Caco-2 (cell line): ENCODE measurements at regions not wholly inside any gene's neighbourhood (a gene's known extent, or its start where the extent isn't known, plus 50 kb on each side); places are given as distances from the start of the nearest gene placed in this dataset.

Source experiments
- BruUV-seq: library from RNA; stranded (reverse); fragments of 400-500 nt; replicated peaks from 2 replicates; lab custom pipeline; 2021; lab: Mats Ljungman, UMichigan
- CTCF ChIA-PET: fragments of 300-600 bp; sonication (Branson Sonifier 250); formaldehyde crosslinking; loops from one replicate; lab custom pipeline; 2022; ENCODE audit warnings: antibody characterized with exemption; lab: Charles Lee
- POLR2A ChIA-PET: fragments of 300-600 bp; sonication (Branson Sonifier 250); formaldehyde crosslinking; loops from one replicate; lab custom pipeline; 2022; ENCODE audit warnings: antibody characterized with exemption; lab: Charles Lee
- DNase-seq, 2 experiments: peaks; one replicate each; pipeline versions ENCODE4 v3.0.0 to v3.0.0-alpha.2; 2020 to 2022
- H3K27me3 ChIP-seq: replicated peaks from 2 replicates; pipeline ENCODE4 v1.6.0; 2011; ENCODE audit warnings: low read length; ENCODE audit not compliant: control insufficient read depth, insufficient read depth
- H3K36me3 ChIP-seq: 2 replicates; pipeline ENCODE4 v1.5.1; 2011; ENCODE audit warnings: low read length; ENCODE audit not compliant: control insufficient read depth, insufficient read depth
- H3K4me1 ChIP-seq: fragments of 250-450 bp; sonication (Bioruptor Pico); 2 replicates; pipeline ENCODE4 v1.5.1; 2020; ENCODE audit warnings: mild to moderate bottlenecking
- H3K4me3 ChIP-seq: 2 replicates; pipeline ENCODE4 v1.5.1; 2011; ENCODE audit warnings: low read depth, mild to moderate bottlenecking, control low read depth, low read length
- H3K9me3 ChIP-seq: fragments of 250-450 bp; sonication (Bioruptor Pico); 2 replicates; pipeline ENCODE4 v1.5.1; 2020; ENCODE audit warnings: mild to moderate bottlenecking, moderate library complexity
- H3K27ac Mint-ChIP-seq: one replicate; pipeline ENCODE4 v1.8.0; 2022; ENCODE audit warnings: mixed read lengths; ENCODE audit not compliant: unreplicated experiment
- H3K27me3 Mint-ChIP-seq: one replicate; pipeline ENCODE4 v1.8.0; 2022; ENCODE audit warnings: mixed read lengths; ENCODE audit not compliant: insufficient read depth, unreplicated experiment
- H3K36me3 Mint-ChIP-seq: one replicate; pipeline ENCODE4 v1.8.0; 2022; ENCODE audit warnings: mild to moderate bottlenecking, mixed read lengths; ENCODE audit not compliant: insufficient read depth, unreplicated experiment
- H3K4me1 Mint-ChIP-seq: one replicate; pipeline ENCODE4 v1.8.0; 2022; ENCODE audit warnings: low read depth, mixed read lengths; ENCODE audit not compliant: unreplicated experiment
- H3K4me3 Mint-ChIP-seq: one replicate; pipeline ENCODE4 v1.8.0; 2022; ENCODE audit warnings: mild to moderate bottlenecking, moderate library complexity, mixed read lengths; ENCODE audit not compliant: unreplicated experiment
- H3K9me3 Mint-ChIP-seq: one replicate; pipeline ENCODE4 v1.8.0; 2022; ENCODE audit warnings: mixed read lengths; ENCODE audit not compliant: unreplicated experiment
- CTCF ChIP-seq, 2 experiments: fragments of 200-600 bp in 1 of 2; IDR thresholded peaks; 1 replicate in 1 of 2; 2 replicates in 1 of 2; pipeline versions ENCODE4 v1.5.1 to v1.8.0; 2011 to 2022; ENCODE audit warnings: antibody characterized with exemption in 1 of 2, control low read depth in 1 of 2, inconsistent platforms in 1 of 2, low read depth in 1 of 2, low read length in 1 of 2, mild to moderate bottlenecking in 1 of 2, moderate library complexity in 1 of 2; ENCODE audit not compliant: insufficient read depth in 1 of 2, severe bottlenecking in 1 of 2, unreplicated experiment in 1 of 2
- intact Hi-C: fragments of 100-400 bp; cut with micrococcal nuclease; formaldehyde crosslinking; loops from one replicate; pipeline ENCODE4 v1.10.0; 2022; ENCODE audit not compliant: unreplicated experiment

DNA sequence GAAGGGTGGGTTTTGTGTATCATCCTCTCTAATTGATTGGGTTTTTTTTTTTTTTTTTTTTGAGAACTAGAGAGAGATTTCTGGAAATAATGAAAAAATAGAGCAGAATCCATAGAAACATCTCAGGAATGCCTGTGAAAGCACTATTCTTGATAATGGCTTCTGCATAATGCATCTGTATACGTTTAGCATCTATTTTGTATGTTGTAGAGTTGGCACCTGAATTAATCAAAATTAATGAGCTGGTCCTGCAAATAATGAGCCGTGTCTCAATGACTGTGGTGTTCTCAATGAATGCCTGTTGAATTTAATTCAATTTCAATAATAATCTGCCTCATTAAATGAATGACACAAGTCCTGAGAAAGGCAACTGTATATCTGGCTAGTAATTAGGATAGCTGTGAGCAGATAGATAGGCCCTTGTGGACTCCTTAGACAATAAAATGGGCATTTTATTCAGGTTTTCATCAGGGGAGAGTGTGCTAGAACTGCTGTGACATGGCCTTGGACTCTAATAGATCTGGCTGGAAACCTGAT is 70.5 kb upstream of the WDR72 start:
- H3K36me3 Mint-ChIP-seq: peaks cover 24% of the 10 kb centered on the region
- H3K9me3 ChIP-seq: peaks cover 4% of the 10 kb centered on the region; the same call in 1 of the 2 replicates
- H3K4me1 Mint-ChIP-seq: peaks cover 55% of the 10 kb centered on the region
- no peaks in the 10 kb centered on the region for H3K27me3 ChIP-seq
- intact Hi-C loops: loop anchor here (1.0 to 5.0 kb wide), 2 partner anchors 377 to 1532 kb away; no protein-coding TSS in a partner anchor
- peaks cover 54% of the 10 kb centered on the region for H3K4me1 ChIP-seq
- H3K36me3 ChIP-seq: no peaks in the 10 kb centered on the region
- no peak overlapping the region for H3K4me3 ChIP-seq
- H3K27ac Mint-ChIP-seq: peak overlapping the region; percentile 91
- peak overlapping the region; percentile 60 for H3K4me3 Mint-ChIP-seq
- no peak for DNase-seq
- TF ChIP-seq CTCF (IDR thresholded peaks at IDR 0.05; ENCODE audit: insufficient read depth in 1 of 2, low read depth in 1 of 2, low read length in 1 of 2, severe bottlenecking in 1 of 2, unreplicated experiment in 1 of 2): no peak
- POLR2A ChIA-PET: interaction anchor here (3.4 kb wide), 1 partner anchor 14 kb away, joined by 39 read pairs; no protein-coding TSS in a partner anchor
- peaks cover 21% of the 10 kb centered on the region for H3K9me3 Mint-ChIP-seq
- BruUV-seq: no TSS peak
- CTCF ChIA-PET: no interaction called here
- no peaks in the 10 kb centered on the region for H3K27me3 Mint-ChIP-seq

DNA sequence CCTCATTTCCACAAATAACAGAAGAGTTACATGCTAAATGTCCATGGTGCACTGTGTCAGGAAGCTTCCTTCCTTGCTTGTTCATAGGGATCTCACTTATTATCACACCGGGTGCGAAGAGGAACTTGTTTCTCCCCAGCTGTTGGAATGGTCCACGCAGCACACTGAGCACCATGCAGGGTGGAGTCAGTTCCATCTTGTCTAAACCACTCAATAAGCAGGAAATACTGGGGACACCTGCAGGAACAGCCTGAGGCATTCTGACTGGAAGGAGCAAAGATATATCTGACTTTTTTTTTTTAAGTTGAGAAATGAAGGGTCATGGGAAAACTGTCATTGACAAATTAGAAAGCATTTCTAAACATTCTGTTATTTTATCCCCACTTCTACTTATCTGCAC is 70.0 kb upstream of the WDR72 start:
- no peak overlapping the region for H3K4me3 ChIP-seq
- H3K9me3 ChIP-seq: peaks cover 4% of the 10 kb centered on the region; the same call in 1 of the 2 replicates
- H3K27me3 ChIP-seq: no peaks in the 10 kb centered on the region
- intact Hi-C loops: no loop called here
- no peaks in the 10 kb centered on the region for H3K36me3 ChIP-seq
- Mint-ChIP-seq H3K27me3 (no peaks in the 10 kb centered on the region), H3K36me3 (peaks cover 24% of the 10 kb centered on the region), H3K4me1 (peaks cover 49% of the 10 kb centered on the region), H3K4me3 (peak overlapping the region; percentile 20), H3K27ac (peak overlapping the region; percentile 91), H3K9me3 (peaks cover 21% of the 10 kb centered on the region)
- H3K4me1 ChIP-seq: peaks cover 48% of the 10 kb centered on the region
- no TSS peak for BruUV-seq
- POLR2A ChIA-PET: no interaction called here
- no peak for TF ChIP-seq CTCF (IDR thresholded peaks at IDR 0.05; ENCODE audit: insufficient read depth in 1 of 2, low read depth in 1 of 2, low read length in 1 of 2, severe bottlenecking in 1 of 2, unreplicated experiment in 1 of 2)
- peak in 1 of 2 experiments; percentile 54 for DNase-seq
- CTCF ChIA-PET: no interaction called here

GRCh38 chr15:53827355-53827754 is 67.9 kb upstream of the WDR72 start:
- POLR2A ChIA-PET: no interaction called here
- Histone ChIP-seq H3K36me3 (no peaks in the 10 kb centered on the region), H3K4me3 (no peak overlapping the region), H3K27me3 (no peaks in the 10 kb centered on the region), H3K9me3 (peaks cover 4% of the 10 kb centered on the region; the same call in 1 of the 2 replicates), H3K4me1 (peaks cover 30% of the 10 kb centered on the region)
- Mint-ChIP-seq H3K36me3 (peaks cover 15% of the 10 kb centered on the region), H3K27me3 (no peaks in the 10 kb centered on the region), H3K4me1 (peaks cover 45% of the 10 kb centered on the region), H3K9me3 (peaks cover 21% of the 10 kb centered on the region), H3K27ac (no peak overlapping the region), H3K4me3 (no peak overlapping the region)
- TF ChIP-seq CTCF (IDR thresholded peaks at IDR 0.05; ENCODE audit: insufficient read depth in 1 of 2, low read depth in 1 of 2, low read length in 1 of 2, severe bottlenecking in 1 of 2, unreplicated experiment in 1 of 2): no peak
- CTCF ChIA-PET: no interaction called here
- no peak for DNase-seq
- no TSS peak for BruUV-seq
- intact Hi-C loops: no loop called here
